NB4 (cell line): ENCODE measurements at regions not wholly inside any gene's neighbourhood (a gene's known extent, or its start where the extent isn't known, plus 50 kb on each side); places are given as distances from the start of the nearest gene placed in this dataset.
"Not testable (repeated sequence)": the region's sequence is repeated elsewhere in the genome, so short reads cannot be mapped to it uniquely, and the experiment has no call there.

Source experiments
- DNase-seq: peaks from one replicate; pipeline ENCODE4 v3.0.0; 2010; ENCODE audit warnings: low read depth
- H3K4me3 ChIP-seq: one replicate; pipeline ENCODE4 v1.5.1; 2011; ENCODE audit warnings: mild to moderate bottlenecking, low read depth, low read length, moderate library complexity
- CTCF ChIP-seq: IDR thresholded peaks from one replicate; pipeline ENCODE4 v1.5.1; 2012; ENCODE audit warnings: low read depth, low read length
- MAX ChIP-seq: IDR thresholded peaks from 2 replicates; pipeline ENCODE4 v1.6.1; 2011; ENCODE audit warnings: low read depth, low read length
- MYC ChIP-seq: IDR thresholded peaks from 2 replicates; pipeline ENCODE4 v1.6.1; 2011; ENCODE audit warnings: low read depth, low read length
- POLR2A ChIP-seq: IDR thresholded peaks from 2 replicates; pipeline ENCODE4 v1.6.1; 2011; ENCODE audit warnings: mild to moderate bottlenecking; ENCODE audit not compliant: insufficient read length; ENCODE audit errors: extremely low read depth

GRCh38 chr10:34045571-34046190 is 711.2 kb upstream of the NRP1 start:
- DNase-seq, result peak; percentile 3
- no peak overlapping the region for H3K4me3 ChIP-seq
- TF ChIP-seq CTCF (no peak), POLR2A (no peak), MYC (no peak), MAX (no peak)

GRCh38 chr10:34041871-34042270 is 707.4 kb upstream of the NRP1 start:
- TF ChIP-seq MAX (no peak), POLR2A (no peak), MYC (no peak), CTCF (no peak)
- no peak overlapping the region for H3K4me3 ChIP-seq
- no peak for DNase-seq

- TF ChIP-seq POLR2A (no peak), MYC (no peak), MAX (no peak)
- DNase-seq, result no peak
- no peak overlapping the region for H3K4me3 ChIP-seq
These were observed 703.0 kb upstream of the NRP1 start for GRCh38 chr10:34037499-34037898.

GRCh38 chr10:34035241-34035790 is 700.8 kb upstream of the NRP1 start:
- not testable (repeated sequence) for H3K4me3 ChIP-seq, DNase-seq

- TF ChIP-seq POLR2A (no peak), CTCF (no peak), MAX (no peak), MYC (no peak)
These were observed 698.6 kb upstream of the NRP1 start for GRCh38 chr10:34033078-34033477.

GRCh38 chr10:34032564-34032963 is 698.1 kb upstream of the NRP1 start:
- no peak overlapping the region for H3K4me3 ChIP-seq
- no peak for DNase-seq
- no peak for TF ChIP-seq POLR2A
- no peak for TF ChIP-seq MYC
- no peak for TF ChIP-seq MAX
- no peak for TF ChIP-seq CTCF

More at GRCh38 chr10:34033078-34033477, 698.6 kb upstream of the NRP1 start:
- no peak for DNase-seq
- no peak overlapping the region for H3K4me3 ChIP-seq
